Osteoblast (primary cell): ENCODE measurements at regions not wholly inside any gene's neighbourhood (a gene's known extent, or its start where the extent isn't known, plus 50 kb on each side); places are given as distances from the start of the nearest gene placed in this dataset.
"Not testable (repeated sequence)": the region's sequence is repeated elsewhere in the genome, so short reads cannot be mapped to it uniquely, and the experiment has no call there.

Experiments used
- DNase-seq: peaks from one replicate; pipeline ENCODE4 v3.0.0; 2011; ENCODE audit warnings: low spot score, mixed read lengths; ENCODE audit not compliant: insufficient read length; ENCODE audit errors: missing footprints
- H2AFZ ChIP-seq: 2 replicates; pipeline ENCODE4 v1.6.0; 2011; ENCODE audit warnings: mild to moderate bottlenecking, low read length
- H3K27ac ChIP-seq: 2 replicates; pipeline ENCODE4 v1.5.1; 2011; ENCODE audit warnings: mild to moderate bottlenecking, low read depth, low read length, moderate library complexity
- H3K27me3 ChIP-seq: 2 replicates; pipeline ENCODE4 v1.6.0; 2012; ENCODE audit warnings: mild to moderate bottlenecking, control low read depth, inconsistent platforms, low read length, moderate library complexity; ENCODE audit not compliant: insufficient read depth
- H3K36me3 ChIP-seq: 2 replicates; pipeline ENCODE4 v1.5.1; 2011; ENCODE audit warnings: mild to moderate bottlenecking, low read length, control low read depth, moderate library complexity; ENCODE audit not compliant: insufficient read depth
- H3K4me1 ChIP-seq: 2 replicates; pipeline ENCODE4 v1.5.1; 2011; ENCODE audit warnings: mild to moderate bottlenecking, low read length, control low read depth, moderate library complexity; ENCODE audit not compliant: insufficient read depth
- H3K4me2 ChIP-seq: 2 replicates; pipeline ENCODE4 v1.6.0; 2011; ENCODE audit warnings: mild to moderate bottlenecking, low read length; ENCODE audit not compliant: insufficient read depth
- H3K4me3 ChIP-seq: fragments of 200-600 bp; sonication (generic); 3 replicates; pipeline ENCODE4 v1.5.1; 2012; ENCODE audit warnings: mild to moderate bottlenecking, low read length, inconsistent platforms; ENCODE audit not compliant: insufficient read depth
- H3K79me2 ChIP-seq: 2 replicates; pipeline ENCODE4 v1.6.0; 2012; ENCODE audit warnings: mild to moderate bottlenecking, low read length, control low read depth, inconsistent platforms; ENCODE audit not compliant: insufficient read depth
- H3K9me3 ChIP-seq: 2 replicates; pipeline ENCODE4 v1.5.1; 2011; ENCODE audit warnings: low read depth, low read length, control low read depth
- H4K20me1 ChIP-seq: 2 replicates; pipeline ENCODE4 v1.6.0; 2012; ENCODE audit warnings: mild to moderate bottlenecking, low read length, control low read depth; ENCODE audit not compliant: insufficient read depth
- CTCF ChIP-seq: IDR thresholded peaks from 2 replicates; pipeline ENCODE4 v1.5.1; 2011; ENCODE audit warnings: mild to moderate bottlenecking, low read depth, low read length, moderate library complexity; ENCODE audit errors: extremely low read depth

- no peaks in the 10 kb centered on the region for H4K20me1 ChIP-seq
- no peaks in the 10 kb centered on the region for H3K27me3 ChIP-seq
- H3K27ac ChIP-seq, result no peak overlapping the region
- no peaks in the 10 kb centered on the region for H3K79me2 ChIP-seq
- no peak overlapping the region for H2AFZ ChIP-seq
- no peaks in the 10 kb centered on the region for H3K9me3 ChIP-seq
- H3K4me2 ChIP-seq, result no peak overlapping the region
- TF ChIP-seq CTCF, result no peak
- no peaks in the 10 kb centered on the region for H3K4me1 ChIP-seq
- no peak for DNase-seq
- no peak overlapping the region for H3K4me3 ChIP-seq
- no peaks in the 10 kb centered on the region for H3K36me3 ChIP-seq
These were observed 618.7 kb downstream of the KCNJ18 start for GRCh38 chr17:22310717-22311686.

GRCh38 chr17:22321001-22321400 is 628.7 kb downstream of the KCNJ18 start:
- H3K79me2 ChIP-seq, H3K36me3 ChIP-seq, H3K9me3 ChIP-seq, H3K4me1 ChIP-seq, DNase-seq, H2AFZ ChIP-seq, H3K27me3 ChIP-seq, H4K20me1 ChIP-seq, H3K27ac ChIP-seq, H3K4me3 ChIP-seq, H3K4me2 ChIP-seq: not testable (repeated sequence)

- H3K4me1 ChIP-seq, H3K27me3 ChIP-seq, H3K27ac ChIP-seq, H3K9me3 ChIP-seq, DNase-seq, H3K4me3 ChIP-seq, H4K20me1 ChIP-seq, H3K36me3 ChIP-seq, H3K79me2 ChIP-seq, H3K4me2 ChIP-seq, H2AFZ ChIP-seq: not testable (repeated sequence)
These were observed 630.7 kb downstream of the KCNJ18 start for GRCh38 chr17:22322893-22323550.

GRCh38 chr17:22337467-22337866 is 645.1 kb downstream of the KCNJ18 start:
- Histone ChIP-seq H2AFZ (no peak overlapping the region), H3K79me2 (no peaks in the 10 kb centered on the region), H3K36me3 (no peaks in the 10 kb centered on the region), H3K27ac (no peak overlapping the region), H3K27me3 (no peaks in the 10 kb centered on the region), H3K4me1 (no peaks in the 10 kb centered on the region), H3K4me3 (no peak overlapping the region), H4K20me1 (no peaks in the 10 kb centered on the region), H3K4me2 (no peak overlapping the region), H3K9me3 (no peaks in the 10 kb centered on the region)
- TF ChIP-seq CTCF, result no peak
- DNase-seq, result no peak

GRCh38 chr17:22356603-22357002 is 664.3 kb downstream of the KCNJ18 start:
- not testable (repeated sequence) for DNase-seq, H4K20me1 ChIP-seq

GRCh38 chr17:22370988-22371387 is 678.7 kb downstream of the KCNJ18 start:
- not testable (repeated sequence) for H3K9me3 ChIP-seq, H3K79me2 ChIP-seq, H3K36me3 ChIP-seq, H3K4me1 ChIP-seq, H3K4me2 ChIP-seq, H4K20me1 ChIP-seq, H2AFZ ChIP-seq, H3K27me3 ChIP-seq, H3K4me3 ChIP-seq, DNase-seq, H3K27ac ChIP-seq

More at GRCh38 chr17:22356603-22357002, 664.3 kb downstream of the KCNJ18 start:
- not testable (repeated sequence) for H3K27me3 ChIP-seq, H3K4me1 ChIP-seq, H3K27ac ChIP-seq, H3K4me2 ChIP-seq, H3K36me3 ChIP-seq, H3K4me3 ChIP-seq, H3K79me2 ChIP-seq, H3K9me3 ChIP-seq, H2AFZ ChIP-seq
